ENCODE measurements at regions not wholly inside any gene's neighbourhood (a gene's known extent, or its start where the extent isn't known, plus 50 kb on each side); places are given as distances from the start of the nearest gene placed in this dataset.

GRCh38 chr5:172562443-172562842 lies 78.6 kb upstream of the NEURL1B start:
- TF ChIP-seq, protein P1, sequence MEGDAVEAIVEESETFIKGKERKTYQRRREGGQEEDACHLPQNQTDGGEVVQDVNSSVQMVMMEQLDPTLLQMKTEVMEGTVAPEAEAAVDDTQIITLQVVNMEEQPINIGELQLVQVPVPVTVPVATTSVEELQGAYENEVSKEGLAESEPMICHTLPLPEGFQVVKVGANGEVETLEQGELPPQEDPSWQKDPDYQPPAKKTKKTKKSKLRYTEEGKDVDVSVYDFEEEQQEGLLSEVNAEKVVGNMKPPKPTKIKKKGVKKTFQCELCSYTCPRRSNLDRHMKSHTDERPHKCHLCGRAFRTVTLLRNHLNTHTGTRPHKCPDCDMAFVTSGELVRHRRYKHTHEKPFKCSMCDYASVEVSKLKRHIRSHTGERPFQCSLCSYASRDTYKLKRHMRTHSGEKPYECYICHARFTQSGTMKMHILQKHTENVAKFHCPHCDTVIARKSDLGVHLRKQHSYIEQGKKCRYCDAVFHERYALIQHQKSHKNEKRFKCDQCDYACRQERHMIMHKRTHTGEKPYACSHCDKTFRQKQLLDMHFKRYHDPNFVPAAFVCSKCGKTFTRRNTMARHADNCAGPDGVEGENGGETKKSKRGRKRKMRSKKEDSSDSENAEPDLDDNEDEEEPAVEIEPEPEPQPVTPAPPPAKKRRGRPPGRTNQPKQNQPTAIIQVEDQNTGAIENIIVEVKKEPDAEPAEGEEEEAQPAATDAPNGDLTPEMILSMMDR (IDR thresholded peaks at IDR 0.05 in 2 of 3, conservative IDR thresholded peaks at IDR 0.05 in 1 of 3; ENCODE audit: control insufficient read depth in 2 of 3, extremely low read depth in 1 of 3, insufficient read depth in 1 of 3, low read depth in 3 of 3, low read length in 3 of 3), result no peak
- TF ChIP-seq CEBPB (IDR thresholded peaks at IDR 0.05; ENCODE audit: borderline replicate concordance in 1 of 2, low read depth in 2 of 2, low read length in 2 of 2) (no peak), EED (IDR thresholded peaks at IDR 0.05; ENCODE audit: low read depth) (no peak), KDM1A (IDR thresholded peaks at IDR 0.05; ENCODE audit: borderline replicate concordance) (no peak), TCF12 (IDR thresholded peaks at IDR 0.05; ENCODE audit: low read depth, low read length) (no peak), SPI1 (IDR thresholded peaks at IDR 0.05; ENCODE audit: borderline replicate concordance, insufficient read depth, low read depth, low read length) (no peak), EP300 (IDR thresholded peaks at IDR 0.05; ENCODE audit: borderline replicate concordance in 1 of 2, control insufficient read depth in 1 of 2, low read depth in 2 of 2, low read length in 2 of 2) (no peak), CREM (IDR thresholded peaks at IDR 0.05; ENCODE audit: low read depth) (no peak), MTA3 (IDR thresholded peaks at IDR 0.05; ENCODE audit: borderline replicate concordance, low read length) (no peak)

Measured in GM12878 (cell line).